Glomerular visceral epithelial cell (primary cell): ENCODE measurements at regions not wholly inside any gene's neighbourhood (a gene's known extent, or its start where the extent isn't known, plus 50 kb on each side); places are given as distances from the start of the nearest gene placed in this dataset.

Experiments used
- DNase-seq: peaks from one replicate; pipeline ENCODE4 v3.0.0-alpha.2; 2016; ENCODE audit errors: extremely low spot score

GRCh38 chr14:60349663-60350365 is 100.8 kb downstream of the PPM1A start:
- DNase-seq = peak; percentile 41

- DNase-seq = no peak
Measured at GRCh38 chr14:60350366-60350720, 101.3 kb downstream of the PPM1A start.

- DNase-seq = no peak
Measured at GRCh38 chr14:60353420-60353819, 104.4 kb downstream of the PPM1A start.

DNA sequence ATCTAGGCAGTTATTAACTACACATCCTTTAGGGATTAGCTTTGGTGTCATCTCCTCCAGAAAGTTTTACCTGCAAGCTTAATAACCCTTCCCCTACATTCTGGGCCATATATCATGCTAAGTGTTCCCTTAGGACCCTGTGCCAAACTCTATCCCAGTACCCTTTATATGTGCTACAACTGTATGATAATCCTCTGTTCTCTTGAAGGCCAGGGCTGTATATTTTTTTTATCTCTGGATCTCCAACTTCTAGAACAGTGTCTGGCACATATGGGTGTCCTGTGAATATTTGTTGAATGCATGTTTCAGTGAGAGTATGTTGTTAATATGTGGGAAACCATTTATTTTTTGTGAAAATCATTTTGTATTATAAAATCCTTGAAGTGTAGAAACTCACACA is 106.7 kb downstream of the PPM1A start:
- DNase-seq = no peak

DNA sequence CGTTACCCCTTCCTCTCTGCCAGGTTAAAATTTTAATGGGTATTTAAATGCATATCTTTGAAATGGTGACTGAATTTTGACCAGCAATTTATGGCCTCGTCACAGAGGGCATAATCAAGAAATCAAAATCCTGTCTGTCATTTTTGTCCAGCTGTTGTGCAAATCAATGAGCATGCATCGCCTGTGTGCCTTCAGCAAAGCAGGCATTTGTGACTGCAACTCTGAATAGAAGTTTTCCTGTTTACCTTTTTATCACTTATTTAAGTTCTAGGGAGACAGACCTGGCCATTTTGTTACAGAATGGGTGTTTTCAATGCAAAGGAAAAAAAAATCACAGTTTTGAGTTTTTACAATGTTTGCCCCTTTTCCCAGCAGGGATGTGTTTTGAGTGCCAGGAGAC is 107.4 kb downstream of the PPM1A start:
- DNase-seq = no peak

DNA sequence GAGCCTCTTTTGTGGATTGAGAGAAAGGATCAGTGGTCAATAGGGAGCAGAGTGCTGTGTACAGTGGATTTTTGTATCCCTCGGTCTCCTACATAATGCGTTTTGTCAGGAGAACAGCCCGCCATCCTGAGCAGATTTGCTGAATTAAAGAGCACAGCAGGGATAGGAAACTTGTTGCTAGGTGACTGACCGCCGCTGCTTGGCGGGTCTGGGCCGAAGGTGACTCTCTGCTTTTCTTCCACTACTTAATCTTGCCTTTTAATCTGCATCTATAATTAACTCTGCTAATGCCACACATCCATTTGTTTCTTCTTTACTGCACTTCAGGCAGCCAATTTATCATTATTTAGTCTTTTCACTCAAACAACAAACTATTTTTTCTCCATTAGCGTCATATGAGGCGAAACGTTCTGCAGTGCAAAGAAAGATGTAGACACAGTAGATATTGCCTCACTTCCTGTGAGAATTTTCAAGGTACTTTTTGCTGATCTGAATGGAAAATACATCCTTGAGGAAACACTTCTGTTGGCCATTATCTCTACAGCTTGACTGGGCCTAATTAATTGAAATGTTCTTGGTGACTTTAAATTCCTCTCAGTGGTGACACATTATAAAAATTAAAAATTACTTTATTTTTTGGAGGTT is 108.0 kb downstream of the PPM1A start:
- no peak for DNase-seq

- DNase-seq = no peak
Measured at GRCh38 chr14:60357551-60358149, 108.6 kb downstream of the PPM1A start.

DNA sequence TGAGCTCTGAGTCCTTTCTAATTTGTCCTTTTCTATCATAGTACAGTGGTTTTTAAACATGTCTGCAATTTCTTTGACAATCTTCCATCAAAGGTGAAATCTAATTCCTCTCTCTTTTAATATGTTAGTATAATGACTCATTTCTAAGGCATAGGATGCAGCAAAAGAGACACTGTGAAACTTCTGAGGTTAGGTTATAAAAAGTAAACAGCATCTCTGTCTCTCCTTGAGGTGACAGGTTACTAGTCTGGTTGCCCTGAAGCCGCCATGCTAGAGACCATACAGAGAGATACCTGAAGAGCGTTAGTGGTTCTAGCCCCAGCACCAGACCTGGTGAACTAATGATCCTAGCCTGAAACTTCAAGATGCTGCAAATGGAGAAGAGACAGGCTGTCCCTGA is 114.3 kb downstream of the PPM1A start:
- no peak for DNase-seq

DNA sequence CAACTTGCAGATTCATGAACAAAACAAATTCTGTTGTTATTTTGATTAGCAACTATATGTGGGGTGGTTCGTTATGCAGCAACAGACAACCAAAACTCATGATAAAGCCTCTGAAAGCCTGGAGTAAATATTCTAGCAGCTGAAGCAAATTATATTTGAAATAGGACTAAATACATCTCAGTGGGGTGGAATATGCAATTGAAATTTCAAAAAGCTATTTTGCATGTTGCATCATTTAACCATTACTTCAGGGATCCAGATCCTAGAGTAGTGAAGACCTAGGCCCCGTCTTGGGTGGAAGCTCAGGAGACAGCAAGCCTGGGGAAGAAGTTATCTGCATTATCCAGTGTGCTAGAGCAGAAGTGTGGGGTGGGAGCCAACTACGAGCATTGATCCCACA is 114.7 kb downstream of the PPM1A start:
- DNase-seq = no peak

GRCh38 chr14:60381909-60382308 is 104.0 kb downstream of the C14orf39 start:
- DNase-seq = no peak
